Peyer's patch (tissue), 4 donors: ENCODE measurements at regions not wholly inside any gene's neighbourhood (a gene's known extent, or its start where the extent isn't known, plus 50 kb on each side); places are given as distances from the start of the nearest gene placed in this dataset.
"Not testable (repeated sequence)": the region's sequence is repeated elsewhere in the genome, so short reads cannot be mapped to it uniquely, and the experiment has no call there.

Experiments used
- DNase-seq, 3 donors: peaks; one replicate each; pipeline ENCODE4 v3.0.0-alpha.2; 2017 to 2019
- H3K27ac ChIP-seq, 4 donors: fragments of 200-600 bp; sonication (generic); one replicate each; pipeline ENCODE4 v1.5.1; 2016 to 2019
- H3K27me3 ChIP-seq, 2 donors: fragments of 200-600 bp; sonication (generic); one replicate each; pipeline ENCODE4 v1.5.1; 2019
- H3K36me3 ChIP-seq, 3 donors: fragments of 200-600 bp; sonication (generic); one replicate each; pipeline ENCODE4 v1.5.1; 2016 to 2019
- H3K4me1 ChIP-seq, 4 donors: fragments of 200-600 bp; sonication (generic); one replicate each; pipeline ENCODE4 v1.5.1; 2016 to 2019
- H3K4me3 ChIP-seq, 4 donors: fragments of 200-600 bp; sonication (generic); 1 replicate in 3 of 4; 2 replicates in 1 of 4; pipeline ENCODE4 v1.5.1; 2016 to 2019; ENCODE audit warnings: mild to moderate bottlenecking in 1 of 4
- H3K9me3 ChIP-seq, 4 donors: fragments of 200-600 bp; sonication (generic); one replicate each; pipeline ENCODE4 v1.5.1; 2016 to 2019; ENCODE audit warnings: mild to moderate bottlenecking in 1 of 4
- CTCF ChIP-seq, 6 experiments: fragments of 450-650 bp in 4 of 6; fragments of 200-600 bp in 2 of 6; sonication (generic) in 1 of 6; IDR thresholded peaks; one replicate each; pipeline ENCODE4 v1.5.1; 2017 to 2019; ENCODE audit warnings: antibody characterized with exemption in 6 of 6, mild to moderate bottlenecking in 3 of 6, moderate library complexity in 1 of 6
- POLR2A ChIP-seq, 2 donors: fragments of 450-650 bp; IDR thresholded peaks; one replicate each; pipeline ENCODE4 v1.5.1; 2017; ENCODE audit warnings: antibody characterized with exemption in 2 of 2, mild to moderate bottlenecking in 2 of 2, moderate library complexity in 2 of 2

- DNase-seq = no peak
- Histone ChIP-seq H3K27ac (no peak overlapping the region), H3K27me3 (no peaks in the 10 kb centered on the region), H3K4me3 (no peak overlapping the region), H3K9me3 (no peaks in the 10 kb centered on the region), H3K4me1 (no peaks in the 10 kb centered on the region), H3K36me3 (no peaks in the 10 kb centered on the region)
- TF ChIP-seq POLR2A (IDR thresholded peaks at IDR 0.05) (no peak), CTCF (IDR thresholded peaks at IDR 0.05) (no peak)
Measured at GRCh38 chr13:47892374-47892773, 108.7 kb downstream of the SUCLA2 start.

GRCh38 chr13:47890146-47890814 lies 110.8 kb downstream of the SUCLA2 start:
- no peak overlapping the region for H3K27ac ChIP-seq
- TF ChIP-seq POLR2A (IDR thresholded peaks at IDR 0.05) (no peak), CTCF (IDR thresholded peaks at IDR 0.05) (no peak)
- DNase-seq = no peak
- no peaks in the 10 kb centered on the region for H3K9me3 ChIP-seq
- H3K27me3 ChIP-seq = no peaks in the 10 kb centered on the region
- H3K36me3 ChIP-seq = no peaks in the 10 kb centered on the region
- no peaks in the 10 kb centered on the region for H3K4me1 ChIP-seq
- no peak overlapping the region for H3K4me3 ChIP-seq

GRCh38 chr13:47886314-47886713 lies 114.8 kb downstream of the SUCLA2 start:
- DNase-seq = no peak
- Histone ChIP-seq H3K4me3 (no peak overlapping the region), H3K36me3 (no peaks in the 10 kb centered on the region), H3K27me3 (no peaks in the 10 kb centered on the region), H3K27ac (no peak overlapping the region), H3K4me1 (no peaks in the 10 kb centered on the region), H3K9me3 (no peaks in the 10 kb centered on the region)
- no peak for TF ChIP-seq POLR2A (IDR thresholded peaks at IDR 0.05)
- TF ChIP-seq CTCF (IDR thresholded peaks at IDR 0.05) = no peak

GRCh38 chr13:47875201-47875600 lies 125.9 kb downstream of the SUCLA2 start:
- DNase-seq = no peak
- Histone ChIP-seq H3K9me3 (peaks cover 0 to 15% (median 3%) of the 10 kb centered on the region in 4 donors), H3K27me3 (no peaks in the 10 kb centered on the region), H3K4me3 (no peak overlapping the region), H3K4me1 (no peaks in the 10 kb centered on the region), H3K36me3 (no peaks in the 10 kb centered on the region), H3K27ac (no peak overlapping the region)
- no peak for TF ChIP-seq CTCF (IDR thresholded peaks at IDR 0.05)
- TF ChIP-seq POLR2A (IDR thresholded peaks at IDR 0.05) = no peak

- not testable (repeated sequence) for H3K27me3 ChIP-seq, H3K4me1 ChIP-seq, H3K27ac ChIP-seq, DNase-seq, H3K4me3 ChIP-seq, H3K36me3 ChIP-seq
- peaks cover 0 to 15% (median 3%) of the 10 kb centered on the region in 4 donors for H3K9me3 ChIP-seq
Measured at GRCh38 chr13:47873987-47874386, 127.1 kb downstream of the SUCLA2 start.

GRCh38 chr13:47873319-47873718 lies 127.8 kb downstream of the SUCLA2 start:
- not testable (repeated sequence) for DNase-seq, H3K36me3 ChIP-seq, H3K27ac ChIP-seq, H3K4me3 ChIP-seq, H3K4me1 ChIP-seq, H3K27me3 ChIP-seq
- H3K9me3 ChIP-seq = peaks cover 0 to 15% (median 3%) of the 10 kb centered on the region in 4 donors

- Histone ChIP-seq H3K4me3 (no peak overlapping the region), H3K4me1 (no peaks in the 10 kb centered on the region), H3K36me3 (no peaks in the 10 kb centered on the region), H3K27ac (no peak overlapping the region), H3K27me3 (no peaks in the 10 kb centered on the region), H3K9me3 (peaks cover 0 to 15% (median 3%) of the 10 kb centered on the region in 4 donors)
- DNase-seq = no peak
- TF ChIP-seq CTCF (IDR thresholded peaks at IDR 0.05) (no peak), POLR2A (IDR thresholded peaks at IDR 0.05) (no peak)
Measured at GRCh38 chr13:47869776-47870175, 131.3 kb downstream of the SUCLA2 start.
